HepG2 (cell line): ENCODE measurements at regions not wholly inside any gene's neighbourhood (a gene's known extent, or its start where the extent isn't known, plus 50 kb on each side); places are given as distances from the start of the nearest gene placed in this dataset.

Experiments used
- CTCF ChIP-seq: sonication (generic); formaldehyde crosslinking; IDR thresholded peaks from 2 replicates; pipeline ENCODE4 v1.5.0; 2020; ENCODE audit warnings: mild to moderate bottlenecking, missing genetic modification reagents, moderate library complexity
- GATAD1 ChIP-seq: IDR thresholded peaks from 2 replicates; pipeline ENCODE4 v1.6.1; 2016; ENCODE audit warnings: missing genetic modification reagents, missing compliant biosample characterization
- HDAC1 ChIP-seq: sonication (generic); formaldehyde crosslinking; IDR thresholded peaks from 2 replicates; pipeline ENCODE4 v1.5.1; 2020; ENCODE audit warnings: mild to moderate bottlenecking, missing genetic modification reagents
- NBN ChIP-seq: fragments of 450-650 bp; conservative IDR thresholded peaks from 2 replicates; pipeline ENCODE4 v1.6.1; 2017
- POLR2A ChIP-seq, 2 experiments: IDR thresholded peaks; 2 replicates each; pipeline ENCODE4 v1.6.1; 2011; ENCODE audit warnings: low read depth in 2 of 2, low read length in 2 of 2, mild to moderate bottlenecking in 1 of 2, moderate library complexity in 1 of 2; ENCODE audit not compliant: insufficient read depth in 1 of 2
- ZBED4 ChIP-seq: sonication (generic); formaldehyde crosslinking; IDR thresholded peaks from 2 replicates; pipeline ENCODE4 v1.4.0; 2020; ENCODE audit warnings: missing genetic modification reagents, borderline replicate concordance
- ZNF460 ChIP-seq: sonication (generic); formaldehyde crosslinking; IDR thresholded peaks from 2 replicates; pipeline ENCODE4 v1.5.1; 2020; ENCODE audit warnings: missing genetic modification reagents, mild to moderate bottlenecking, borderline replicate concordance

- TF ChIP-seq ZNF460 (CRISPR knock-in tag) (no peak), CTCF (CRISPR knock-in tag) (no peak), NBN (no peak), POLR2A (IDR thresholded peaks at IDR 0.05; ENCODE audit: insufficient read depth in 1 of 2, low read depth in 2 of 2, low read length in 2 of 2) (no peak), ZBED4 (CRISPR knock-in tag) (no peak), HDAC1 (no peak), GATAD1 (CRISPR knock-in tag) (no peak)
These were observed 259.1 kb upstream of the AGAP1 start for GRCh38 chr2:235234736-235235135.
